ENCODE measurements at regions not wholly inside any gene's neighbourhood (a gene's known extent, or its start where the extent isn't known, plus 50 kb on each side); places are given as distances from the start of the nearest gene placed in this dataset.

DNA sequence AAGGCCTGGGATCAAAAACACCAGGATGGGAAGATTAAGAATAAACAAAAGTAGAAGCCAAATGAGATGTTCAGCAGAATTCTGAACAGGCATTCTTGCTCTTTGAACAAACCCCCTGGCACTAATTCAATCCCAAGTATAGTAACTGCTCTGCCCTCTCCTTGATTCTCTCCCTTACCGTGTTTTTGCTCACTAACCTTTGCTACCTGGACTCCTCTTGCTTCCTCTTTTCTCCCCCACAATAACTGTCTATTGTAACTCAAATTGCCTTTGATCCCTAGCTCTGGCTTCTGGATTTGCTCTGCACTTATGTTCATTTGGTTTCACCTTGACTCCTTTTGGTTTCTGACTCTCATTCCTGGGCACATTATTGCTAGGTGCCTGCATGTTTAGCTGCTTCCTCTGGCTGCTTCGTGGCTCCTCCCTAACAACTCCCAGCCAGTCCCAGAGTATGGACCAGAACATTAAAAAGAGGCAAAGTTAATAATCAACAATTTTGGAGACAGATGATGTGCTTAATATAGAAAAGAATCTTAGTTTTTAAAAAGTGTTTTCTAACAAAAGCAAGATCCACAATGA lies 65.4 kb upstream of the PHIP start:
- Mint-ChIP-seq H3K36me3 (no peaks in the 10 kb centered on the region), H3K9me3 (peaks cover 2% of the 10 kb centered on the region), H3K27me3 (ENCODE audit: insufficient read depth, low read depth) (no peaks in the 10 kb centered on the region), H3K27ac (no peak overlapping the region), H3K4me1 (no peaks in the 10 kb centered on the region), H3K4me3 (no peak overlapping the region)
- Histone ChIP-seq H3K4me3 (no peak overlapping the region), H3K79me2 (ENCODE audit: low read depth) (no peaks in the 10 kb centered on the region), H3K9me3 (ENCODE audit: low read depth) (no peaks in the 10 kb centered on the region), H4K20me1 (ENCODE audit: low read depth) (no peaks in the 10 kb centered on the region), H2AFZ (replicated peaks) (peak overlapping the region; percentile 55), H3K36me3 (no peaks in the 10 kb centered on the region), H3K9ac (no peak overlapping the region), H3K27me3 (no peaks in the 10 kb centered on the region), H3K4me1 (no peaks in the 10 kb centered on the region), H3K27ac (no peak overlapping the region), H3F3A (ENCODE audit: low read depth) (no peaks in the 10 kb centered on the region), H3K4me2 (no peak overlapping the region)
- DNase-seq (ENCODE audit: low spot score), result no peak
- no peak for TF ChIP-seq EZH2 (IDR thresholded peaks at IDR 0.05)
- TF ChIP-seq, protein P1, sequence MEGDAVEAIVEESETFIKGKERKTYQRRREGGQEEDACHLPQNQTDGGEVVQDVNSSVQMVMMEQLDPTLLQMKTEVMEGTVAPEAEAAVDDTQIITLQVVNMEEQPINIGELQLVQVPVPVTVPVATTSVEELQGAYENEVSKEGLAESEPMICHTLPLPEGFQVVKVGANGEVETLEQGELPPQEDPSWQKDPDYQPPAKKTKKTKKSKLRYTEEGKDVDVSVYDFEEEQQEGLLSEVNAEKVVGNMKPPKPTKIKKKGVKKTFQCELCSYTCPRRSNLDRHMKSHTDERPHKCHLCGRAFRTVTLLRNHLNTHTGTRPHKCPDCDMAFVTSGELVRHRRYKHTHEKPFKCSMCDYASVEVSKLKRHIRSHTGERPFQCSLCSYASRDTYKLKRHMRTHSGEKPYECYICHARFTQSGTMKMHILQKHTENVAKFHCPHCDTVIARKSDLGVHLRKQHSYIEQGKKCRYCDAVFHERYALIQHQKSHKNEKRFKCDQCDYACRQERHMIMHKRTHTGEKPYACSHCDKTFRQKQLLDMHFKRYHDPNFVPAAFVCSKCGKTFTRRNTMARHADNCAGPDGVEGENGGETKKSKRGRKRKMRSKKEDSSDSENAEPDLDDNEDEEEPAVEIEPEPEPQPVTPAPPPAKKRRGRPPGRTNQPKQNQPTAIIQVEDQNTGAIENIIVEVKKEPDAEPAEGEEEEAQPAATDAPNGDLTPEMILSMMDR (IDR thresholded peaks at IDR 0.05), result no peak

DNA sequence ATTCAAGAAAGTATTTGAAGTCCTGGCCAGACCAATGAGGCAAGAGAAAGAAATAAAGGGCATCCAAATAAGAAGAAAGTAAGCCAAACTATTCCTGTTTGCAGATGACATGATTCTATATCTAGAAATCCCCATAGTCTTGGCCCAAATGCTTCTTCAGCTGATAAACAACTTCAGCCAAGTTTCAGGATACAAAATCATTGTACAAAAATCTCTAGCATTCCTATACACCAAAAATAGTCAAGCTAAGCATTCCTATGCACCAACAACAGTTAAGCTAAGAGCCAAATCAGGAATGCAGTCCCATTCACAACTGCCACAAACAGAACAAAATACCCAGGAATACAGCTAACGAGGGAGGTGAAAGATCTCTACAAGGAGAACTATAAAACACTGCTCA lies 60.1 kb upstream of the PHIP start:
- Histone ChIP-seq H3K36me3 (peaks cover 5% of the 10 kb centered on the region), H3K4me1 (no peaks in the 10 kb centered on the region), H3K4me2 (no peak overlapping the region), H3K4me3 (no peak overlapping the region), H3K79me2 (ENCODE audit: low read depth) (no peaks in the 10 kb centered on the region), H3K9me3 (ENCODE audit: low read depth) (peaks cover 11% of the 10 kb centered on the region), H3K27ac (no peak overlapping the region), H3K27me3 (no peaks in the 10 kb centered on the region), H3F3A (ENCODE audit: low read depth) (no peaks in the 10 kb centered on the region), H4K20me1 (ENCODE audit: low read depth) (no peaks in the 10 kb centered on the region), H2AFZ (replicated peaks) (no peak overlapping the region), H3K9ac (no peak overlapping the region)
- no peaks in the 10 kb centered on the region for H3K4me1 Mint-ChIP-seq
- TF ChIP-seq EZH2 (IDR thresholded peaks at IDR 0.05) (no peak), EZH2phosphoT487 (IDR thresholded peaks at IDR 0.05) (no peak)
- H3K36me3 Mint-ChIP-seq, result no peaks in the 10 kb centered on the region
- H3K27ac Mint-ChIP-seq, result no peak overlapping the region
- peaks cover 2% of the 10 kb centered on the region for H3K27me3 Mint-ChIP-seq (ENCODE audit: insufficient read depth, low read depth)
- H3K4me3 Mint-ChIP-seq, result no peak overlapping the region
- DNase-seq (ENCODE audit: low spot score), result no peak
- H3K9me3 Mint-ChIP-seq, result peaks cover 21% of the 10 kb centered on the region

DNA sequence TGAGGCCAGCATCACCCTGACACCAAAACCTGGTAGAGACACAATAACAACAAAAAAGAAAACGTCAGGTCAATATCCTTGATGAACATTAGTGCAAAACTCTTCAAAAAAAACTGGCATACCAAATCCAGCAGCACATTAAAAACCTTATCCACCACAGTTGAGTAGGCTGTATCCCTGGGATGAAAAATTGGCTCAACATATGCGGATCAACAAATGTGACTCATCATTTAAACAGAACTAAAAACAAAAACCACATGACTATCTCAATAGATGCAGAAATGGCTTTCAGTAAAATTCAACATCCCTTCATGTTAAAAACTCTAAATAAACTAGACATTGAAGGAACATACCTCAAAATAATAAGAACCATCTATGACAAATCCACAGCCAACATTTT lies 59.6 kb upstream of the PHIP start:
- Histone ChIP-seq H2AFZ (replicated peaks) (no peak overlapping the region), H3K27ac (no peak overlapping the region), H3K79me2 (ENCODE audit: low read depth) (no peaks in the 10 kb centered on the region), H3F3A (ENCODE audit: low read depth) (no peaks in the 10 kb centered on the region), H3K27me3 (no peaks in the 10 kb centered on the region), H4K20me1 (ENCODE audit: low read depth) (no peaks in the 10 kb centered on the region), H3K4me2 (no peak overlapping the region), H3K36me3 (peaks cover 5% of the 10 kb centered on the region), H3K4me3 (no peak overlapping the region), H3K9me3 (ENCODE audit: low read depth) (peaks cover 11% of the 10 kb centered on the region), H3K9ac (no peak overlapping the region), H3K4me1 (no peaks in the 10 kb centered on the region)
- DNase-seq (ENCODE audit: low spot score), result no peak
- no peak for TF ChIP-seq EZH2 (IDR thresholded peaks at IDR 0.05)
- TF ChIP-seq, protein P1 (IDR thresholded peaks at IDR 0.05), result no peak
- no peak for TF ChIP-seq EZH2phosphoT487 (IDR thresholded peaks at IDR 0.05)
- Mint-ChIP-seq H3K27me3 (ENCODE audit: insufficient read depth, low read depth) (peaks cover 2% of the 10 kb centered on the region), H3K9me3 (peaks cover 22% of the 10 kb centered on the region), H3K27ac (no peak overlapping the region), H3K4me3 (no peak overlapping the region), H3K4me1 (no peaks in the 10 kb centered on the region), H3K36me3 (no peaks in the 10 kb centered on the region)

DNA sequence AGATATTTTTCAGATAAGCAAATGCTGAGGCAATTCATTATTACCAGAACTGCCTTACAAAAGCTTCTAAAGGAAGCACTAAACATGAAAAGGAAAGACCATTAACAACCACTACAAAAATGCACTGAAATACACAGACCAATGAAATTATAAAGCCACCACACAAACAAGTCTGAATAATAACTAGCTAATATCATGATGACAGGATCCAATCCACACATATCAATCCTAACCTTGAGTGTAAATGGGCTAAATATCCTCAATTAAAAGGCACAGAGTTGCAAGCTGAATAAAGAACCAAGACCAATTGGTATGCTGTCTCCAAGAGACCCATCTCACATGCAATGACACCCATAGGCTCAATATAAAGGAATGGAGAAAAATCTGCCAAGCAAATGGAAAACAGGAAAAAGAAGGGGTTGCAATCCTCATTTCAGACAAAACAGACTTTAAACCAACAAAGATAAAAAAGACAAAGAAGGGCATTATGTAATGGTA lies 58.0 kb upstream of the PHIP start:
- Histone ChIP-seq H3K4me1 (no peaks in the 10 kb centered on the region), H3K27me3 (no peaks in the 10 kb centered on the region), H2AFZ (replicated peaks) (no peak overlapping the region), H3F3A (ENCODE audit: low read depth) (no peaks in the 10 kb centered on the region), H3K4me3 (no peak overlapping the region), H4K20me1 (ENCODE audit: low read depth) (no peaks in the 10 kb centered on the region), H3K9me3 (ENCODE audit: low read depth) (peaks cover 11% of the 10 kb centered on the region), H3K79me2 (ENCODE audit: low read depth) (no peaks in the 10 kb centered on the region), H3K9ac (no peak overlapping the region), H3K36me3 (peaks cover 5% of the 10 kb centered on the region), H3K27ac (no peak overlapping the region), H3K4me2 (no peak overlapping the region)
- Mint-ChIP-seq H3K27me3 (ENCODE audit: insufficient read depth, low read depth) (peaks cover 2% of the 10 kb centered on the region), H3K36me3 (no peaks in the 10 kb centered on the region), H3K4me1 (no peaks in the 10 kb centered on the region), H3K27ac (no peak overlapping the region), H3K4me3 (no peak overlapping the region), H3K9me3 (peaks cover 25% of the 10 kb centered on the region)
- TF ChIP-seq, protein P1 (IDR thresholded peaks at IDR 0.05), result no peak
- TF ChIP-seq EZH2 (IDR thresholded peaks at IDR 0.05) (no peak), EZH2phosphoT487 (IDR thresholded peaks at IDR 0.05) (no peak)
- no peak for DNase-seq (ENCODE audit: low spot score)

All from neural progenitor cell (in vitro differentiated cells).